ENCODE measurements at regions not wholly inside any gene's neighbourhood (a gene's known extent, or its start where the extent isn't known, plus 50 kb on each side); places are given as distances from the start of the nearest gene placed in this dataset.
"Not testable (repeated sequence)": the region's sequence is repeated elsewhere in the genome, so short reads cannot be mapped to it uniquely, and the experiment has no call there.

DNA sequence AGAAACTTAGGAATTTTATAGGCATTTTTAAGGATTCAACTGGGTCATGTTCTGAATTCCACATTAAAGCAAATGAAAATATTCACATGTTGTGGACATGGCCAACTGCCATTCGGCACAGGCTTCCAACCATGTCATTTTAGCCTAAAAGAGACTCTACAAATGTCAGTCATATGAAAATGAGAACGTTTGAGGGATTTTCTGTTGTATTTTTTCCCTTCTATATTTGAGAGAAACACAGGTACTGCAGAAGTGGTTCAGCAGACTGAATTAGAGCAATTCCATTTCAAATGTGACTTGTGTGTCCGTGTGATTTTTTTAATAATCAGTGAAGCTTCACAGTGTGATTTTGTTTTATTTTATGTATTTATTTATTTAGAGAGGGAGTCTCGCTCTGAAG lies 124.3 kb downstream of the TP53TG3F start:
- not testable (repeated sequence) for DNase-seq (ENCODE audit: low spot score)

DNA sequence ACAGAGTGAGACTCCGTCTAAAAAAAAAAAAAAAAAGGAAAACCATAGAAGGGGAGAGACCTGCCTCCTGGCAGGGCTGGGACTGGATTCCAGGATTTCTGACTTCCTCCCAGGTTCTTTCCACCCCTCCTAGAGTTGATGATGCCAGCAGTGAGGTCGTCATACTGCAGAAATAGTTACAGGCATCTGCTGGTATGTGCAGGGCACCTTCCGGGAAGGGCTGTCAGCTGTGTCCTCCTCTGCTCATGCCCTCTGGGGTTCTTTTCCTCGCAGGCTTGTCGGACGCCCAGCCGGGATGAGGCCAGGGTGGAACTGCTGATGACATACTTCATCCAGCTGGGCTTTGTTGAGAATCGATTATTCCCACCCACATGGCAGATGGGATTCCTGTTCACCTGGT lies 129.2 kb downstream of the TP53TG3F start:
- DNase-seq (ENCODE audit: low spot score): not testable (repeated sequence)

DNA sequence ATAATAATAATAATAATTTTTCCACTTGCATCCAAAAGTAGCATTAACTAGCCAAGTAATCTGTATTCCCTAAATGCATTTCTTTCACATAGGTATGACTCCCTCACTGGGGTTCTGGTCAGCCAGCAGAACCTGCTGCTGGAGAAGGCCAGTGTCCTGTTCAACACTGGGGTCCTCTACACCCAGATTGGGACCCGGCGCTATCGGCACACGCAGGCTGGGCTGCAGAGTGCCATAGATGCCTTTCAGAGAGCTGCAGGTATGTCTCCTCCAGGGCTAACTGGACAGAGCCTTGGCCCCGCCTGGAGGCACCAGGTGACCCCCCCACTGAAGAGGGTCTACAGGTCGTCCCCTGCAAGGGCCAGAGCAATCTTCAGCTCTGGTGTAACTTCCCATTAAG lies 133.9 kb downstream of the TP53TG3F start:
- not testable (repeated sequence) for DNase-seq (ENCODE audit: low spot score)

DNA sequence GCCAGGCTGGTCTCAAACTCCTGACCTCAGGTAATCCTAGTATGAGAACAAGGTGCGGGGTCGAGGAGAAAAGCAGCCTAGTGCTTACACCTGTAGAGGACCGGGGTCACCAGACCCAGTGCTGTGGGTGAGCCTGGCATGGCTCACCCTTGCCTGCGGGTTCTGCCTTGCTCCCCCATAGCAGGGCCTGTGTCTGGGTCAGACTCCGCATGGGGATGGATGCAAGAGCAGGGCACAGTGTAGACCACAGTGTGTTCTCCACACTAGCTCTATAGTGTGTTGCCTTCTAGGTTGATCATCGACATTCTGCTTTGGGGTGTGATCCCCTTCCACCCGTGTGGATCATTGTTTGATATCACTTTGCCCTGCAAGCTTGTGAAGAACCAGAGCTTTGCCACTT lies 135.7 kb downstream of the TP53TG3F start:
- DNase-seq (ENCODE audit: low spot score): not testable (repeated sequence)

DNA sequence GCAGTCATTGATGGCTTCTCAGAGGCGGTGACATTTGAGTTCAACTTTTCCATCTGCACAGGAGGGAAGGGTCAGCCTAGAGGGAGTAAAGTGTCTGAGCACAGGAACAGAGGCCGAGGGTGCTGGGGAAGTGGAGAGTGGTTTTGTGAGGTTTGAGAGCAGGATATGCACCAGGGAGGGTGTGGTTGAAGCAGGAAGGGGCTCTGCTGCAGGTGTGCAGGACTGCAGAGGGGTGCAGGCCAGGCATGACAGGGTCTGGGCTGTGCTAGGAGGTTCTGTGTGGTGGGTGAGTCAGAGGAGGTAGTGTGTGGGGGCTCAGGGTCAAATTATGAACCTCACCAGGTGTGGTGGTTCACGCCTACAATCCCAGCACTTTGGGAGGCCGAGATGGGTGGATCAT lies 141.6 kb downstream of the TP53TG3F start:
- not testable (repeated sequence) for DNase-seq (ENCODE audit: low spot score)

DNA sequence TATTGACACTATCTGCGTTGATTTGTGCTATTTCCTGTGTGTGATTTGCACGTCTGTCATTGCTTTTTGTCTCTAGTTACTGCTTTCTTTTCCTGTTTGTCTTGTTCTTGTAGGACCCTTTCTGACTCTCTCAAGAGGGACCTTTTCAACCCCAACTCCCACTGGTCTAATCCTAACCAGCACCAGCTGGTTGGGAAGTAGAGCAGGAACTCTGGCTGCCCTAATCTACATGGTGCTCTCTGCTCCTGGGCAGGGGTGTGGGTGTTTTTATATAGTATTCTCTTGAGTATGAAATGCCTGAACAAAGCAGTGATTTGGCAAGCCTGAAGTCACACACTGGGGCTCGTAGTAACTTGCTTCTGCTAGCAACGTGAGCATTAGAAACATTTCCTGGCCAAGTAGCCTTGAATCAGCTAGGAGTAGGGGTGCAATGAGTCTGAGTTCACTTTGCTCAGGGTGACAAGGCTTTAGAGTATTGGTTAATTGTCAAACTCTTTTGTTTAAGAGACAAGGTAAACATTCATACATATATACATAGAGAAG lies 164.2 kb downstream of the TP53TG3F start:
- not testable (repeated sequence) for DNase-seq (ENCODE audit: low spot score)

DNA sequence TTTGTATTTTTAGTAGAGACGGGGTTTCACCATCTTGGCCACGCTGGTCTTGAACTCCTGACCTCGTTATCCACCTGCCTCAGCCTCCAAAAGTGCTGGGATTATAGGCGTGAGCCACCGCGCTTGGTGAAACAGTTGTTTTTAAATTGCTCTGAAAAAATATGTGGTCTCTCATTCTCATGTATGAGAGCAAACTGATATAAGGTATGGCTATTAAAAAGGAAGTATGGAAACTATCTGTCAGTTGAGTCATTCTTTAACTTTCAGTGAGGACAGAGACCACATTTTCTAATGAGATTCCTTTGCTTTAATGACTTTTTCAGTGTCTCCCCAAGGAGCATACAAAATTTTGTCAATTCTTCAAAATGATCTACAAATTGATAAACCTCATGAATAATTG lies 169.5 kb downstream of the TP53TG3F start:
- DNase-seq (ENCODE audit: low spot score): not testable (repeated sequence)

DNA sequence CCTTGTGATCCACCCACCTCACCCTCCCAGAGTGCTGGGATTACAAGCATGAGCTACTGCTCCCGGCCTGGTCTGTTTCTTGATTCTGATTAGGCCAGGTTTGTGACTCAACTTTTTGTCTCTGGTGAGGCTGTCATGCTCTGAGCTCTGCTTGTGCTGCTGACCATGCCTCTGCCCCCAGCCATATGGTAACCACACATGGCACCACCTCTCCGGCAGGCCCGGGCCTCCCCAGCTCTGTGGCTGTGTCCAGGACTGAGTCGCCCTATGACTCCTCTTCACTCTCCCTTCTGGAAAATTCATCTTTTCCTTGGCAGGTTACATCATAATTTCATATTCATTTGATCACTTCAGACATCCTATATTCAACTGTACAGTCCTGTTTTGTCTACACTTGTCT lies 172.3 kb downstream of the TP53TG3F start:
- not testable (repeated sequence) for DNase-seq (ENCODE audit: low spot score)

DNA sequence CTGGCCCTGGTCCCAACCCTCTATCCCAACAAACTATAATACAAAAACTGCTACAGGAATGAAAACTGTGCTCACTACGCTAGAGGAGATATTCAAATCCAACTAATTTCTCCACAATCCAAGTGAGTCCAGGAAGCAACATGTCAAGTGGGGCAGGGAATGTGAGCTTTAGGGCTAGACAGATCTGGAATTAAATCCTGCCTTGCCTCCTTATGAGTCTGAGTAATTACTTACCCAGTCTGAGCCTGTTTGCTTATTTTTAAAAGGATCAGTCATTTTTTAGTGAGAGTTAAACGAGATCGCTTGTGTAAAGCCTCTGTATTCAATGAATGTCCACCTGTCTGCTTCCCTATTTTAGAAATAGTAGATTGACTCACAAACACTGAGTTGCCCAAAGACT lies 174.6 kb downstream of the TP53TG3F start:
- not testable (repeated sequence) for DNase-seq (ENCODE audit: low spot score)

DNA sequence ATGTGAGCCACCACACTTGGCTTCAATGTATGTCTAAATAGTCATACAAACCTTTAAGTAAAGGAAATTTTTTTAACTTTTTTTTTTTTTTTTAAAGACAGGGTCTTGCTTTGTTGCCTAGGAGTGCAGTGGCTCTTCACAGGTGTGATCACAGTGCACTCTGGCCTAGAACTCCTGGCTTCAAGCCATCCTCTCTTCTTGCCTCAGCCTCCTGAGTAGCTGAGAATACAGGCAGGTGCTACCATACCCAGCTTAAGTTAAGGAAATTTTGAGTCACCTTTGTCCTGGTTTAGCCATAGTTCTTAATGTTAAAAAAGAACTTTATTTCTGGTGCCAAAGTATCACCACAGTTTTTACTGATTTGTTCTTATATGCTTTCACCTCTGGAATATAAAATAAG lies 177.3 kb downstream of the TP53TG3F start:
- not testable (repeated sequence) for DNase-seq (ENCODE audit: low spot score)

DNA sequence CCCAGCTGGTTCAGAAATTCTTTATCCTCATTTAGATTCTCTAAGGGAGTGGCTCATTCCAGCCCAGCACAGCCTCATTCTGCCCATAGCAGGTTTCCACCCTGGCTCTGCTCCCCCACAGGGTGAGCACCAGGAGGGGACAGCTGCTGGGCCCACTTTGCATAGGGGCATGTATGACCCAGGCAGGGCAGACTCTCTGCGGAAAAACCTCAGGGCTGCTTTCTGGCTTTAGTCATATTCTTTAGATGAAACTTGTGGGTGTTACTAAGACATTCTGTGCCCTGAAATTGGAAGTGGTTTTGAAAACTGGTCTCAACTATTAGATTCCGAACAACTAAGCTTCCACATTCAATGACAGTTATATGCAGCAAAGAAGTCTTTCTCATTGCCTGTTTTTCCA lies 183.9 kb downstream of the TP53TG3F start:
- DNase-seq (ENCODE audit: low spot score): not testable (repeated sequence)

DNA sequence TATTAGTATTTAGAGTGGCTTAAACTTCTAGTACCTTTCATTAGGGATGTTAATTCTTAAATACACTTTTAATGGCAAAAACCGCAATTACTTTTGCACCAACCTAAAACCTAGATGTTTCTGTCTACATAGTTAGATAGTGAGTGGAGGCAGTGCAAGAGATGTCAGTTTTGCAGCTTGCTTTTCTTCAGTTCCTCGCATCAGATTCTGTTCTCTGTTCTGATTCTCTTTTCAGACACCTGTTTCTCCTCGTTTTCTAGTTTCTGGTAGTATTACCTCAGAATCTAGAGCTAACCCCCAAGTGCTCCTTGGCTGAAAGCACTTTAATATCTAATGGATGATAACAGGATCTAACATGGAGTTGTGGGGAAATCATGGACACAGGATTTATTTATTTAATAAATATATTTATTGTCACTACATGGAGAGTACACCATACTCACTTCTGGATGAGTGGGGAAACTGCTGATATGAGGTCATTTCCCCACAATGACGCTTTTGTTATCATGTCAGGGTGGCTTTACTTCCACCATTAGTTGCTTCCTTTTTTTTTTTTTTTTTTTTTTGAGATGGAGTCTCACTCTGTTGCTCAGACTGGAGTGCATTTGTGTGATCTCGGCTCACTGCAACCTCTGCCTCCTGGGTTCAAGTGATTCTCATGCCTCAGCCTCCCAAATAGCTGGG lies 184.4 kb downstream of the TP53TG3F start:
- DNase-seq (ENCODE audit: low spot score): not testable (repeated sequence)

DNA sequence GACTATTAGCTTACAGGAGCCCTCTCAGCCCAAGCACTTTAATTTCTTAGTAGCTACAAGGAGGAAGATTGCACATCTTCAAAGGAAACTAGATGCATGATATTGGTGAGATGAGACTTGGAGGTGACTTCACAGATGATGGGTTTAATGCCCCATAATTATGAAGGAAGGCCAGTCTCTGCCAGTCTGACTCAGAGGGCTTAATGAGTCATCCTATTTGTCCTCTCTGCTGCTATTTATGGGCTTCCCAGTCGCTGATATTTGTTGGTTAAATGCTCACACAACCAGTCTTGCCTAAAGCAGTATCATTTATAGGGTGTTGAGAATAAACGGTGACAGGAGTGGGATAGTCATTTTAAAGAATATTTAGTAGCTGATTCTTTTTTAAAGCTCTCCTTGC lies 187.0 kb downstream of the TP53TG3F start:
- DNase-seq (ENCODE audit: low spot score): not testable (repeated sequence)

DNA sequence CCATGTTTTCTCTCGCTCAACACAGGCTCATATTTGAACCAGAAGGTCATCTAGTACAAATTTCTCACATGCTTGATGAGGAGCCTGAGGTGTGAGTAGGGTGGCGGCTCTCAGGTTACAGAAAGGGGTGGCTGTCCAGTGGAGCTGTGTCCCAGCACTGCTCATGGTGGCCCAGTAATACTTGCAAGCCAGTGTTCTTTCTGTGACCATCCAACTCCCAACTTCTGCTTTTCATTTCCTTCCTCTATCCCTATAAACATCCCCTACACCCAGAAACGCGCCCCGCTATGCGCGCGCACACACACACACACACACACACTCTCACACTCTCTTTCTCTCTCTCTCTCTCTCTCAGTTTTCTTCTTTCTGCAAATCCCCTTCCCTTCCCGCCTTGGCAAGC lies 196.3 kb downstream of the TP53TG3F start:
- DNase-seq (ENCODE audit: low spot score): not testable (repeated sequence)

DNA sequence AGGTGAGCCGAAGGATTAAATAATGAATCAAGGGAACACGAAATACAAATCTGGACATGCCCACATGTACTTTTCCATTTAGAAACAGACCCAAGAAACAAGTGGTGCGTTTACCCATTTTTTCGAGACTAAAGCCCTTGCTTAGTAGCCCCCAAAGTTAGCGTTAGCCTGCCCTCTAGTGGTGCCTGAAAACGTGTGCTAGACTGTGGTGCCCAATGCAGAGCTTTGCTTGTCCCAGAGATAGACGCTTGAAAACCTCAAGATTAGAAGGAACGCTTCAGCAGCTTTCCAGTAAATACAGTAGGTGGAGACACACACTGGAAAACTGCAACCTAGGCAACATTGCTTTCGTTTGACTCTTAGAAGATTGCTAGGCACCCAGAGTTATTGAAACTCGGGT lies 197.0 kb downstream of the TP53TG3F start:
- not testable (repeated sequence) for DNase-seq (ENCODE audit: low spot score)

DNA sequence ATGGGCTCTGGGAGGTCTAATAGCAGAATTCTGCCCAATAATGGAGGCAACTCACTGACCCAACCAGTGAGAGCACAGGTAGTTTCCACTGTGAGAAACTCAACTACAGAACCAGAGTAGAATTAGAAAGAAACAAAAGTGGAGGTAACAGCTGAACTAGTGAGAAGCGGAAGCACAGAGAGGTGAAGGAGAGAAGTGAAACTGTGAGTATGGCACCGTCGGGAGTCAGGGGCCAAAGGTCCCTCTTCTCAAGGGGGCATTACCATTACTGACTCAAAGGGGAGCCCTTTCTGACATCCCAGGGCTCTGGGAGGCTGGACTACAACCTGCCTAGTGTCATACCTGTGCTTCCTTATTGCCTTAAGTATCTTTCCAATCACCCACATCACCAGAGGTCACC lies 198.3 kb downstream of the TP53TG3F start:
- not testable (repeated sequence) for DNase-seq (ENCODE audit: low spot score)

DNA sequence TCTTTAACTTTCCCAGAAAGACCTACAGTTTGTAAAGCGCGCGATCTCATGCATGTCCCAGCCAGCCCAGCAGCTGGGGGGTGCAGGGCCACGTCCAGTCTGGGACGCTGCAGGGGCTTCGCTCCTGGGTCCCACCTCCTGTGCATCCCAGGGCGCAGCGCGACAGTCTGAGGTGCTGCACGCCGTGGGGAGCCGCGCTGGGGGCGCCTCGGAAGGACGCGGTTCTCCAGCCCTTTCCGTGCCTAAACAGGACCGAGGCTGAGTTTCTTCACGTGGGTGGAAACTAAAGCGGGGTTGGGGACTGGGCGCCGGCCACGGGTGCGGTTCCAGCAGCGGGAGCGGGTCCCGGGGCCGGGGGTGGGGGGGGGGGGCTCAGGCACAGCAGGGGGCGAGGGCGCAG lies 221.4 kb downstream of the TP53TG3F start:
- not testable (repeated sequence) for DNase-seq (ENCODE audit: low spot score)

DNA sequence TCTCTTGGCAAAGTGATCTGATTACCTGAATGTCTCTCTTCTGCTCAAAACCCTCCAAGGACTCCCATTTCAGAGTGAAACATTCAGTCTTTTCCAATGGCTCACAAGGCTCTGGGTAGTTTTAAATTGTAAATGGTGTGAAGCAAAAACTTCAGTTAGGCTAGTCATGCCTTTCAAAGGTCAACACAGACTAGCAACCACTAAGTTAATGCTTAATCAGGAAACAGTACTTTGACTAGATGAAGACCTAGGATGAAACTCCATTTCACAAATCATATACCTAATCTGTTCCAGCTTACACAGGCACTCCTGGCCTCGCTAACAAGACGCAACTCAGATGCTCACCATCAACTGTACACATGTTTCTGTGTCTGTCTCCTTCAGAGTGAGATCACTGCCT lies 240.9 kb downstream of the TP53TG3F start:
- DNase-seq (ENCODE audit: low spot score): not testable (repeated sequence)

DNA sequence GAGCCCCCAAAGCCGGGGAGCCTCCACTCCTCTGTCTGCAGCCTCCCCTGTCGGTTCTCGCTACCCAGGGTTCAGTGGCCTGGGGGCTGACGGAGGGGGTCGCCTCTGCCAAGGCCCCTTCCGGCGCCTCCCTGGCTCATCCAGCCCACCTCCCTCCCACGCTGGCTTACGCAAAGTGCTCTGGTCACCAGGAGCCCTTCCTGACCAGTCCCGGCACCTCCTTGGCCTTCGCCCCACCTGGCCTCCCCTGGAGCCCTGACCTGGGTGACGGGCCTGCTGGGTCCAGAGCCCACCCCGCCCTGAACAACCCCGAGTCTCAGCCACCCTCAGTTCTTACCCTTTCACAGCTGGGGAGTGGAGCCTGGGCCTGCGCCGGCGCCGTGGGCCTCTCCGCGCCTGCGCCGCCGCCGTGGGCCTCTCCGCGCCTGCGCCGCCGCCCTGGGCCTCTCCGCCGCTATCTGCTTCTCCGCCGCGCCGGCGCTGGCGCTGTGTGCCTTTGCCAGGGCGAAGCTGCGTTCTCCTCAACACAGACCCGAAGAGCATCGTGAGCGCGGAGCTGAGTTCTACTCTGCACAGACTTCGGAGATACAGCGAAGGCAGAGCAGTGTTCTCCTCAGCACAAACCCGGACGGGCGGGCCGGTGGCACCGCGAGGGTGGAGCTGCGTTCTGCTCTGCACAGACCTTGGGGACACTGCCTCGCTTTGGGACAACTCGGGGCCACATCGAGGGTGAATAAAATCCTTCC lies 247.6 kb downstream of the TP53TG3F start:
- not testable (repeated sequence) for DNase-seq (ENCODE audit: low spot score)

DNA sequence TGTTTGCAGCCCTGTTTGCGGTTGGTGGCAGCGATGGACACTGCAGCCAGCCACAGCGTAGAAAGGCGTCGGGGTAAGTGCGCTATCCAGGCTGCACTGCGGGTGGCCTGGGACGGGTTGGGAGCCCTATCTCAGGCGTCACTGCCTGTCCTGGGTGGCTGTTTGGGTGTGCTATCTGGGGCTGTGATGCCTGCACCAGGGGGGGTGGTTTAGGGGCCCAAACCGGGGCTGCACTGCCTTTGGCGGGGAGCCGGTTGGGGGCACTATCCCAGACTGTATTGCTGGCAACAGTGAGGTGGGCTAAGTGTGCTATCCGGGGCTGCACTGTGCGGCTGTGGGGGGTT lies 248.2 kb downstream of the TP53TG3F start:
- DNase-seq (ENCODE audit: low spot score): not testable (repeated sequence)

DNA sequence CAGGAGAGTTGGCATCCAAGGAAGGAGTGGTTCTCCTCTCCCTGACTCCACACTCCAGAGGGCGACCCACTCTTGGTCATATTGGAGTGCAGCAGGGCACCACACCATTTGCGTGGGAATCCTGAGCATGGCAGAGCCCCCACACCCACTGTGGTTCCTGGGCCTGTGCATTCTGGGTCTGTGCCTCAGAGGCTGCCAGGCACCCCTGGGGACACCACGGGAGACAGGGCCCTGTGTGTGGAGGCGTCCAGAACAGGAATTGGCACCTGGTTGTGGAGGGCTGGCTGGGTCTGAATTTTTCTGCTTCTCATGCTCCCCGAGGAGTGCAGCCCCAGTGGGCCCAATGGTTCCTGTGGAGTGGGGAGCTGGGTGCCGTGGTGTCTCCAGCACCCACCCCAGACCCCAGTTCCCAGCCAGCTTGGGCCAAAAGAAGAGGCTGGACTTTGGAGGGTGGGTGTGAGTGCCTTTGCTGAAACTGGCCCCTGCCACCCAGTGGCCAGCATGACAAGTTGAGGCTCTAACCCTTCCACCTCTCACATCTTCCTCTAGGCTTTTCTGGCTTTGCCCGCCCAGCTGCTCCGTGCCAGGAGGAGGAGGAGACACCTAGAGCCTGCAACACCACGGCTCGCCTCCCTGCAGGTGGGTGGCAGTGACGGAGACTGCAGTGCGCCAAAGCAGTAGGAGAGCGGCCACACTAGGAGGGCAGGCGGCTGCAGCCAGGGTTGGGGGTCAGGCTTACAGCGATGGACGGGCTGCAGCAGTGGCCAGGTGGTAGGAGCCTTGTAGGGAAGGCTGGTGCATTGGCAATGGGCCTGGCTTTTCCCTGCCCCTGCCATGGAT lies 250.7 kb downstream of the TP53TG3F start:
- not testable (repeated sequence) for DNase-seq (ENCODE audit: low spot score)

DNA sequence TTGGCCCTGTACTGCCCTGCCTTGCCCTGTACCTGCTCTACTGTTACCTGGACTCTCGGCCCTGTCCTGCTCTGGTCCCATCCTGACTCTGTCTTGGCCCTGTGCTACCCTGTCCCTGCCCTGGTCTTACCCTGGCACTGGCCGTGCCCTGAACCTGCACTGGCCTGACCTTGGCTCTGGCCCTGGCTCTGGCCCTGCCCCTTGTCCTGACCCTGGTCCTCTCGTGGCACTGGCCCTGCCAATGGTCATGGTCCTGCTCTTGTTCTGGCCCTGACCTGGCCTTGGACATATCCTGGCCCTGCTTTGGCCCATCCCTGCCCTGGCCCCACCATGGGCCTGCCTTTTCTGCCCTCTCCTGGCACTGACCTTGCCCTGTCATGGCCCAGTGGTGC lies 251.3 kb downstream of the TP53TG3F start:
- DNase-seq (ENCODE audit: low spot score): not testable (repeated sequence)
